Stimulated activated CD8-positive, alpha-beta memory T cell treated with anti-CD3 and anti-CD28 coated beads, Interleukin-7, amount 100 ng/mL, for 24 hours (primary cell): ENCODE measurements at regions not wholly inside any gene's neighbourhood (a gene's known extent, or its start where the extent isn't known, plus 50 kb on each side); places are given as distances from the start of the nearest gene placed in this dataset.

Experiments
- DNase-seq: peaks from one replicate; pipeline ENCODE4 v3.0.0-alpha.2; 2020; ENCODE audit warnings: low read depth

DNA sequence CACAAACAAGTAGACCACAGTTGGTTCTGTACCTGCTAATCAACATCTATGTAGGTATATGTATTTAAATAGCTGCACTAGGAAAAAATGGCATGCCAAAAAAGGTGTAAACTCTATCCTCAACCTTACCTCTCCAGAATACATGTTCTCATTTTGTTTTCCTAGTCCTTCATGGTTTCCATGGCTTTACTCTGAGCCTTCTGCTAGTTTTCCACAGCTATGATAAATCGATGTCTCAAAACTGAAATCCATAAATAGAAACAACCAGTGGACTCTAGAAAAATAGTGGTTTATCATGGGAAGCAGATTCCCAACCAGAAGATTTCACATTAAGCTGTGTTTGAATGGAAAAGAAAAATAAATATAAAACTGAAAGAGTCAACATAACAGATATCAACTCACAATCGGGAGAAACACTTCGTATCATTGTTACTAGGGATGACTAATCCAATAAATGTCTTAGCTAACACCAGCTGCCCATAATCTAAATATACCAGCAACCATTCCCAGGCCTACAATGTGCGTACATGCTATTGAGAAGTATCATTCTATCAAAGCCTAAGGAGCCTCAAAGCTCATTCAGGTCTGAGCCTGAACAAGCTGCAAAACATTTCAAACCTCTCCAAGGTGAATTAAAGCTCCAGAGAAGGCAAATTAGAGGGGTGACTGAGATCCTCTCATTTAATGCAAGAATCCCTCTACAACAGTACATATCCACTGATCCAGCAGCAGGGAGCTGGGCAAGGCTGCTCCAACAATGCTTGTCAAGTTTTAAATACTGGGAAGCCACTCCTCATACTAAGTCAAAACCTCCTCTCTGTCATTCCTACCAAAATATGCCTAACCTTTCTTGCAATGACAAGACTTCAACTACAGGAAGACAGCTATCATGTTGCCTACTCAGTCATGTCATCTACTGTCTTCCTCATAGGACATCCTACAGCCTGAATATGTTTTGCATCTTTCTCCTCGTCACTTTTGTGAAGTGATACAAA, 90.2 kb downstream of the KCTD12 start:
- no peak for DNase-seq

DNA sequence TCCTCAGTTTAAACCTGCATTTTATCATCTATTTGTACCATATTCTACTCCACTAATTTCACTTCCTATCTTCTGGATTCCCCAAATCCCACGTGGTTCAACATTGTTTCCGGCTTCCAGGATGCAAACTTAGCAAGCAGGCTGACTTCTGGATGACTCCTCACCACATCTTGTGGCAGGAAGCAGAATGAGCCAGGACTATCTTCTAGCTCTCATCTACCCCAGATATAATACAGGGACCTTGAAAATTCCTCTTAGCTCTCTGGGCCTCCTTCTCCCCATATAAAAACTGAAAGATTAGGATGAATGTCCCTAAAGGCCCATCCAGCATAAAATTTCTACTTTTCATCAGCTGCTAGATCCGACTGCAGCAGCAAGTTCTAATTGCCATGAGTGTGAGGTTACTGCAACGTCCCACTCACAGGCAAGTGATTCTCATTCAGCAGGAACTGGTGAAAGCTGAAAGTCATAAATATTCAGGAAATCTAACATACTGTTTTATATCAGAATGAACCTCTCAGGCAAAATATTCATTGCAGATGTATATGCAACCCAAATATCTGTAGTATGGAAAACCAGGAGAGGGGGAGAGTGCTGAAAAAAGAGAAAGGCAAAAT, 93.4 kb downstream of the KCTD12 start:
- DNase-seq = no peak

GRCh38 chr13:76790980-76791819, 95.0 kb downstream of the KCTD12 start:
- DNase-seq = no peak

- DNase-seq = no peak
These were observed 95.7 kb downstream of the KCTD12 start for GRCh38 chr13:76790526-76790925.

DNA sequence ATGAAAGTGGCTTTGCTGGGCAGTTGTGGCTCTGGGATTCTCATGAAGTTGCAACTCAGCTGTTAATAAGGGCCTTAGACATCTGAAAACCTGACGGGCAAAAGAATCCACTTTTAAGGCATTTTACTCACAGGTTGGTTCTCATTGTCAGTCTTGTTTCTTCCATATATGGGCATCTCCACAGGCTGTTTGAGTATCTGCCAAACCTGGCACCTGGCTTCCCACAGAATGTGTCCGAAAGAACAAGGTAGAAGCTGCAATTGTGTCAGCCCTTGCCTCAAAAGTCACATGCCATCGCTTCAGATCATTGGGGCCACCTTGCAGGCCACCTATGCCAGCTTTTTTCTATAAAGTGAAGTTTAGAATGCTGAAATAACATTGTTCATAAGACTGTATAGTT, 102.4 kb downstream of the KCTD12 start:
- DNase-seq = no peak

DNA sequence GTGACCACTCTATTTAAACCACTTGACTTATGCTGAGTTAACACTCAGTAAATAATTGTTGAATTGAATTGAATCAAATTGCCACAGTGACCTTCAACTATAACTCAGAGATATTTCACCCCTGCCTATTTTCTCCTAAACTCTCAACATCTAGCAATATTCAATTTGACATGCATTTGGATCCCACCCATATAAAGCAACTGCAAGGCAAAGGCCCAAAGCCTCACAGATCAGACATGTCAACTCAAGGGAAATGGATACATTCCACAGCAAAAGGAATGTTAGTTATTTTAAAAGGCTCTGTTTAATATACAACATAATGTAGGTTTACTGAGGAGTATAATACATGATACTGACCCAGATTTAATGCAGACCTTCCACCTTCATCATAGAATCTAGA, 107.4 kb downstream of the KCTD12 start:
- DNase-seq = no peak

DNA sequence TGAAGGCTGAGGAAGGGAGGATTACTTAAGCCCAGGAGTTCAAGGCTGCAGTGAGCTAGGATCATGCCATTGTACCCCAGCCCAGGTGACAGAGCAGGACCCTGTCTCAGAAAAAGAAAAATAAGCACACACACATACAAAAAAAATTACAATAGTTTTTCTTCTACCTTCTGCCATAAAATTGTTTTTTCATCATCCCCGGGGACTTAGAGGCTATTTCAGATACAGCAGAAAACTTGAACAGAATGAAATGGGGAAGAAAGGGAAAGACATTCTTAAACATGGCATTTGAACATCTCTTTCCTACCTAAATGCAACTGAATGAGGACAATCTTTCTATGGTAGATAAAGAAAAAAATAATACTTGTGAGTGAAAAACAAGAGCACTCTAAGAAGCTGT, 109.1 kb downstream of the KCTD12 start:
- no peak for DNase-seq

DNA sequence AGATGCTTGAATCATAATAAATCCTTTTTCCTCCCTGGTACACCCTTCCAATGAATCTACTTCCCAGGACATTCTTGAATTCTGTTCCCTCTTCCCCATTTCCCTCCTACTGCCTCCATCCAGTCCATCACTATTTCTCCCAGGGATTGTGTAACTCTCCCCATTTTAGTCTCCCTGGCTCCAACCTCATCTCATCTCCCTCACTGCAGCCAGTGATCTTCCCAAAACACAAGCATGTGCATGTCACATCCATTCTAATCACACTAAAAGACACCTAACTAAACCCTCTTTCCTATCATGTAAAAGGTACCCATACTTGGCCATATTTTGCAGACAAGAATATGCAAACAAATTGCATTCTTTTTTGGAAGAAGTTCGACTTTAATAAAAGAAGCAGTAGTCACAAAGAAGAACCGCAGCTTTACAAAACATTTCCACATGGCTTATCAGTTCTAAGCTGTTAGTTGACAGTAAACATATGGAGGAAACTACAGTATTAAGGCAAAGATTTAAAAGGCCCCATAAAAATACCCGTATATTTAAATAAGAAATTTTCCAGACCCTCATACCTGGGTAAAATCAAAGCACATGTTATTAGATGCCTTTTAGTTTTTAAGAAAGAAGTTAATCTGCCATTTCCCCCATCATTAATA, 111.0 kb downstream of the KCTD12 start:
- DNase-seq = no peak

DNA sequence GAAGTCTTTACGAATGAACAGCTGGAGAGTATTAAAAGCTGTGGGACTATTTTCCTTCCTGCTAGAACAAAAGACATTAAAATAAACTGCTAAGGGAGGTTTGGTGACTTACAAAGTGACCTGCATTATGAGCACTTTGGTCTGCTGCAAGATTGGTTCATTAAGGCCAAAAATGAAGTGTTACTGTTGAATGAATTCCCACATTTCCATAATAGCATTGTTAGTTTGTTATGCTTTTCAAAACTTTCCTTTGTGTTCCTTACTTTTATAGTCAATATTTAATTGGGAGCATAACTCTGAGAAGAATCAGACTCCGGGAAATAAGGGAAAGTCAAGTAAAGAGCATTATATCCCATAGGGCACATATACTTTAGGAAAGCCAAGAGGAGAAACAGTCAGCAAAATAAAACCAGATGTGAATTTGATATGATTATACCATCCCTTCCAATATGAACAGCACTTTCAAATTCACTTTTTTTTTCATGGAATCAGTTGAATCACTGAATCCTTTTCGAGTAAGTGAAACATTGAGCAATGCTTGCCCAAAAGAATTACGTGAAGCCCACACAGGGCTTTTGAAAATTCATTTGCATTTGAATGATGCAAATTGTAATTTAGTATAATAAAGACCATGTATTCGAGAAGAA, 112.6 kb downstream of the KCTD12 start:
- no peak for DNase-seq

DNA sequence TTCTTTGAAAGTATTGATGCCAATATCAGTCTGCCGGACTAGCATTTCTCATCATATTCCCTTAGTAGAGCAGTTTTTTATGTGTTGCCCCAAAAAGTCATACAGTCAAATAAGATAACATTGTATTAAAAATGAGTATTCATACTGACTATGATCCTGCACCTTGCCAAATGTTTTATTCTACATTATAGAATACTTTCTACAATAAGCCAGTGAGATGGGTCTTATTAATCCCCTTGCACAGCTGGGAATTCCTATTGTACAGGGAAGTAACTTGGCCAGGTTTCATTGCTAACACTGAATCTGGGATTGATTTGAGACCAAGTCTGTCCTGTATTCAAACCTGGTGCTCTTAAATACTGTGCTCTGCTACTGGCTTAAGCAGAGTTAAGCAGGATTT, 114.0 kb downstream of the KCTD12 start:
- no peak for DNase-seq

- no peak for DNase-seq
These were observed 116.9 kb downstream of the KCTD12 start for GRCh38 chr13:76769271-76769791.

GRCh38 chr13:76768384-76768783, 117.8 kb downstream of the KCTD12 start:
- DNase-seq = no peak

DNA sequence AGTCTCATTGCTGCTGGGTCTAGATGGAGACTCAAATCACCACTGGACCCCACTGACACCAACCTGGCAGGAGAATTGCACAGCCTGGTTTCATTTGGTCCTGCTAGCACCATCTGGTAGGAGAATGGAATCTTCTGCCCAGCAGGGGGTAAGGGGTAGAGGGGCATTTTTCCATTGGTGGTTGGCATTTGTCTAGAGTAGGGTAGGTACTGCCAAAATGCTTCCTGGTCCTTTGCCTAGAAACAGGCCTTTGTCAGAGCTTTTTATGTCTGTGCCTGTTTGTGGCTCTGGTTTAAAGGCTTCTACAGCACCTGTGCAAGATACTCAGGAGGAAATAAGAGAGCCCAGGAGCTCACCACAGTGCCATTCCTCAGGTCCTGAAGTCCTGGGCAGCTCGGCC, 121.3 kb downstream of the KCTD12 start:
- DNase-seq = no peak

- DNase-seq = no peak
These were observed 121.8 kb downstream of the KCTD12 start for GRCh38 chr13:76764429-76764828.

- DNase-seq = no peak
These were observed 123.5 kb downstream of the KCTD12 start for GRCh38 chr13:76762721-76763120.

DNA sequence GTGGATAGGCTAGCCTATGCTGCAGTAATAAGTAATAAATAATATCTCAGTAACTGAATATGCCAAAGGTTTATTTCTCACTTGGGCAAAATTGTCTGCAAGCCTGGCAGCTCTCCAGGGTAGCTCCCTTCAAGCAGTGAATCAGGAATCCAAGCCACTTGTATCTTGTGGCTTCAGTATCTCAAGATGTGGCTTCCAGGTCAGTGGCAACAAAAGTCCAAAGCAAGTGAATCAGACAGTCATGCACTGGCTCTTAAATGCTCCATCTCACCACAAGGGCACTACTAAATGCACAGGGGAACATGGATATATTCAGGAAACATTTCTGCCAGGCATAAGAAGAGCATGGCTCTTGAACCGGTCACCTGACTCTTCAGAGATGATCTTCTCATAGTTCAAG, 126.3 kb downstream of the KCTD12 start:
- no peak for DNase-seq

DNA sequence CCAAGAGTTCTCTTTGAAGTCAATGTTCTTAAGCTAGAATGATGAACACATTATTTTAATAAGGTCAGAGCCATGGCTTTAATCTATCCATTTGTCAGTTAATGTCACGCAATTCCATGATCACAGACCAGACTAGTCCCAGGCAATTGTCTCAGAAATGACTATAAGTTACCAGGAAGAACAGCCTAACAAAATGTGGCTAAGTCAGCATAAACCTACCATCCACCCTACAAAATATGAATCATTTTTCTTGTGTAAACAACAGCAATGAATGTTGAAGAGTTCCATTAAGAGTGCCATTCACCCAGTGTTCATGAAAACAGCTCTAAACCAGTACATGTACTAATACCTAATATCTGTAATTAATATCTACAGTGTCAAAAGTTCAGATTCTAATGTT, 127.5 kb downstream of the KCTD12 start:
- no peak for DNase-seq

DNA sequence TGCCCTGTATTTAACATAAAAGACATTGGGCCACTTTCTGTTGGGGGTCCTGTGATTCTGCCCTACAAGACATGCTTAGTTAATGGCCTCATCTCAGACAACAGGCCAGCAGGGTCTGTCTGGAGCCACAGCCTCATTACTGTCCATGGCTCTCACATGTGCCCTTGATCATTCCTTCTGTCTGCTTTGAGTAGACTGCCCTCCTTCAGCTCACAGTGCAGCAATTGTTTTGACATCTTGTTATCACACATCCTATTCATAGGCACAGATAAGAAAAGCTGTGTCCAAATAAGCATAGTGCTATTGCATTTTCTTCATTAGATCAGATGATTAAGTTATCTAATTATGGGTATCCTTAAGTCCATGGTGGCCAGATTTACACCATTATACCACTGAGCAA, 127.9 kb downstream of the KCTD12 start:
- no peak for DNase-seq

GRCh38 chr13:76756451-76756850, 129.8 kb downstream of the KCTD12 start:
- DNase-seq = no peak

DNA sequence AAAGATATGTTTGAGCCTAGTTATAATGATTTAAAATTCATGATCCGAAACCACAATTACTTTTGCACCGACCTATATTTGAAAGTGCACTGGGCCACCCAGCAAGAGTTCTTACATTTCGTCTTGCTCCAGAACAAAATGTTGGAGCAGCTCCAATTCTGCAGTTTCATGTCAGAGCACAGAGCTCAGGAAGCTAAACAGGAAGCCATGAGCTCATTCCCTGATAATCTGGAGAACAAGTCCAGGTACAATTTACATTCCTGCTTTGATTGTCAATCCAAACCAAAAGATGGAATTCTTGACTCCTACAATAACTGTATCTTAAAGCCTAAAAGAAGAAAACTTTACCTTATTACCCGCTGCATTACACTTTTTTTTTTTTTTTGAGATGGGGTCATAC, 131.8 kb downstream of the KCTD12 start:
- no peak for DNase-seq

- no peak for DNase-seq
These were observed 134.9 kb downstream of the KCTD12 start for GRCh38 chr13:76751278-76751677.
